Activated naive CD8-positive, alpha-beta T cell treated with anti-CD3 and anti-CD28 coated beads for 36 hours (primary cell): ENCODE measurements at regions not wholly inside any gene's neighbourhood (a gene's known extent, or its start where the extent isn't known, plus 50 kb on each side); places are given as distances from the start of the nearest gene placed in this dataset.

ENCODE experiments used
- DNase-seq: peaks from one replicate; pipeline ENCODE4 v3.0.0; 2021
- H3K27ac Mint-ChIP-seq: one replicate; pipeline ENCODE4 v1.8.0; 2022; ENCODE audit warnings: mild to moderate bottlenecking, moderate library complexity, mixed read lengths
- H3K27me3 Mint-ChIP-seq: one replicate; pipeline ENCODE4 v1.8.0; 2022; ENCODE audit warnings: mild to moderate bottlenecking, mixed read lengths
- H3K36me3 Mint-ChIP-seq: one replicate; pipeline ENCODE4 v1.8.0; 2021; ENCODE audit warnings: mild to moderate bottlenecking, mixed read lengths
- H3K4me1 Mint-ChIP-seq: one replicate; pipeline ENCODE4 v1.8.0; 2021; ENCODE audit warnings: mixed read lengths
- H3K4me3 Mint-ChIP-seq: one replicate; pipeline ENCODE4 v1.8.0; 2022; ENCODE audit warnings: mild to moderate bottlenecking, moderate library complexity, mixed read lengths
- H3K9me3 Mint-ChIP-seq: one replicate; pipeline ENCODE4 v1.8.0; 2022; ENCODE audit warnings: mixed read lengths

GRCh38 chr5:21164425-21164824 lies 1176.4 kb upstream of the CDH18 start:
- Mint-ChIP-seq H3K27me3 (no peaks in the 10 kb centered on the region), H3K9me3 (peaks cover 6% of the 10 kb centered on the region), H3K4me1 (no peaks in the 10 kb centered on the region), H3K4me3 (no peak overlapping the region), H3K27ac (no peak overlapping the region), H3K36me3 (no peaks in the 10 kb centered on the region)
- no peak for DNase-seq

GRCh38 chr5:21159510-21160059 lies 1171.6 kb upstream of the CDH18 start:
- Mint-ChIP-seq H3K4me1 (no peaks in the 10 kb centered on the region), H3K36me3 (no peaks in the 10 kb centered on the region), H3K4me3 (no peak overlapping the region), H3K27ac (no peak overlapping the region), H3K9me3 (peaks cover 7% of the 10 kb centered on the region), H3K27me3 (no peaks in the 10 kb centered on the region)
- no peak for DNase-seq

DNA sequence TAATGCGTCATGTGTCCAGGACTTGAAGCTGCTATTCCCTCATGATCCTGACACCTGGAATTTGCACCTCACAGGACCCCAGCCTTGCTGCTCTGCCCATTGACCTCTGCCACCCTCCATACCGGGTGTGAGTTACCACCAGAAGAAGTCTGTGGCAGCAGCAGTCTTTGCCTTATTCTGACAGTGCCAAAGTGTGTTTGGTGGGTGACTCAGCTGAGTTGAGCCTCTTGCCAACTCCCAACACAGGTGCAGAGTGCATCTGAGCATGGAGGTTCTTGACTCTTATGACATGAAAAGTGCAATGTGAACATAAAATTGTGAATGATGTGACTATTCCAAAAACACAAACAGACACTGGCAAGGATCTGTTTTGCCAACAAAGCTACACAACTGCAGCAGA lies 1166.5 kb upstream of the CDH18 start:
- no peak for DNase-seq
- H3K27me3 Mint-ChIP-seq = no peaks in the 10 kb centered on the region
- H3K36me3 Mint-ChIP-seq = no peaks in the 10 kb centered on the region
- no peak overlapping the region for H3K4me3 Mint-ChIP-seq
- H3K9me3 Mint-ChIP-seq = peaks cover 4% of the 10 kb centered on the region
- no peak overlapping the region for H3K27ac Mint-ChIP-seq
- H3K4me1 Mint-ChIP-seq = no peaks in the 10 kb centered on the region

- Mint-ChIP-seq H3K4me1 (no peaks in the 10 kb centered on the region), H3K27me3 (no peaks in the 10 kb centered on the region), H3K36me3 (no peaks in the 10 kb centered on the region), H3K4me3 (no peak overlapping the region), H3K9me3 (peaks cover 3% of the 10 kb centered on the region), H3K27ac (no peak overlapping the region)
- DNase-seq = no peak
These were observed 1164.6 kb upstream of the CDH18 start for GRCh38 chr5:21152611-21153010.

DNA sequence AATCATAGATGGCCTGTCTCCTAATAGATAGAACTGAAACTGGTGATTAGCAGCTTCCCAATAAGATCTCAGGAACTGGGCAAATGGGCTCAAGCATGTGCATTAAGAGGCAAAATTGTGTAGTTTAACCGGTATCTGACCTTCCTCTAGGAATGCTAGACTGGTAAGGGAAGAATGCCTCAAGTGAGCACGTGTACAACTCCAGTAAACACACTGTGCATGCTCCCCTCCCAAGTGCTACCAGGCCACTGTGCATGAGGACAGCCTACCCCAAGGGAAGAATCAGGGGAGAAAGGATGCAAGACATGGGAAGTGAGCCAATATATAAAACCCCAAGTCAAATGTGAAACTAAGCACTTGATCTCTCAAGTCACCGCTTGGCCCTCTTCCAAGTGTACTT lies 1157.4 kb upstream of the CDH18 start:
- no peak for DNase-seq
- H3K36me3 Mint-ChIP-seq = no peaks in the 10 kb centered on the region
- H3K27me3 Mint-ChIP-seq = no peaks in the 10 kb centered on the region
- H3K4me1 Mint-ChIP-seq = no peaks in the 10 kb centered on the region
- H3K27ac Mint-ChIP-seq = no peak overlapping the region
- peaks cover 6% of the 10 kb centered on the region for H3K9me3 Mint-ChIP-seq
- H3K4me3 Mint-ChIP-seq = no peak overlapping the region

- no peak for DNase-seq
- peaks cover 6% of the 10 kb centered on the region for H3K9me3 Mint-ChIP-seq
- H3K4me1 Mint-ChIP-seq = no peaks in the 10 kb centered on the region
- no peak overlapping the region for H3K27ac Mint-ChIP-seq
- no peaks in the 10 kb centered on the region for H3K27me3 Mint-ChIP-seq
- no peaks in the 10 kb centered on the region for H3K36me3 Mint-ChIP-seq
- H3K4me3 Mint-ChIP-seq = no peak overlapping the region
These were observed 1155.7 kb upstream of the CDH18 start for GRCh38 chr5:21143686-21144085.

DNA sequence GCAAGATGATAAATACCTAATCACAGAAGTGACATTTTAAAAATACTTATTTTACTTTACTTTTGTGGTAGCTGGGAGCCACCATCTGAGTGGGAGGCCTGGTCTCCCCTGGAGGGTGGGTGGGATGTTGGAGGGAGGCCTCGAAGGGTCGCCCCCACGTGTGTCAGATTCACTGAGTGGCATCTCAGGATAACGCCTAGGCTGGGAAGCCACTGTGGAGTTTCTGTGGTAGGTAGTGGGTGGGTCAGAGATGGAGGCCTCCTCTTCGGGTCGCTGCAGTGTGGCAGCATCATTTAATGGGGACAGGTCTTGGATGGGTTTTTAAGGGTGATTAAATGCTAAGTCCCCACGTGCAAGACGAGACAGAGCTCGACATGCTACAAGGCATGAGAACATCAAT lies 1154.8 kb upstream of the CDH18 start:
- Mint-ChIP-seq H3K4me3 (no peak overlapping the region), H3K36me3 (no peaks in the 10 kb centered on the region), H3K27ac (no peak overlapping the region), H3K27me3 (no peaks in the 10 kb centered on the region), H3K4me1 (no peaks in the 10 kb centered on the region), H3K9me3 (peaks cover 6% of the 10 kb centered on the region)
- DNase-seq = no peak

- no peaks in the 10 kb centered on the region for H3K4me1 Mint-ChIP-seq
- DNase-seq = no peak
- H3K27ac Mint-ChIP-seq = no peak overlapping the region
- H3K27me3 Mint-ChIP-seq = no peaks in the 10 kb centered on the region
- H3K36me3 Mint-ChIP-seq = no peaks in the 10 kb centered on the region
- H3K9me3 Mint-ChIP-seq = peaks cover 4% of the 10 kb centered on the region
- no peak overlapping the region for H3K4me3 Mint-ChIP-seq
These were observed 1153.0 kb upstream of the CDH18 start for GRCh38 chr5:21140987-21141386.

DNA sequence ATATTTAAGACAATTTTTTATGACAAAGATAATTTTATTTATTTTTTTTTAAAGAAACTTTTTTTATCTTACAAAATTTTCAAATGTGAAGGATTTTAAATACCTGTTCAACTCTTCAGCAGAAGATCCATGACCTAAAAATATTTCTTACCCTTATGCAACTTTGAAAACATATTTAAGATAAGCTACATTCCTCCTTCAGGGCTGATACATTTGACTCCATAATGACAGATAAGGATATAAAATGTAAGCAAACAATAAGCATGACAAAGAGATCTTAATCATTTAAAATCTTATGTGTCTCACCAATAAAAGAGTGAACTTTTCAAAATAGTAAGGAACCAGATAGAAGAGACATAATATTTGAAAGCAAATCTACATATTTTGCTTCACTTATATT lies 1138.2 kb upstream of the CDH18 start:
- Mint-ChIP-seq H3K9me3 (no peaks in the 10 kb centered on the region), H3K36me3 (no peaks in the 10 kb centered on the region), H3K4me3 (no peak overlapping the region), H3K27me3 (no peaks in the 10 kb centered on the region), H3K4me1 (no peaks in the 10 kb centered on the region), H3K27ac (no peak overlapping the region)
- no peak for DNase-seq

- Mint-ChIP-seq H3K4me1 (no peaks in the 10 kb centered on the region), H3K27me3 (no peaks in the 10 kb centered on the region), H3K4me3 (no peak overlapping the region), H3K36me3 (no peaks in the 10 kb centered on the region), H3K9me3 (no peaks in the 10 kb centered on the region), H3K27ac (no peak overlapping the region)
- no peak for DNase-seq
These were observed 1137.4 kb upstream of the CDH18 start for GRCh38 chr5:21125238-21125983.

DNA sequence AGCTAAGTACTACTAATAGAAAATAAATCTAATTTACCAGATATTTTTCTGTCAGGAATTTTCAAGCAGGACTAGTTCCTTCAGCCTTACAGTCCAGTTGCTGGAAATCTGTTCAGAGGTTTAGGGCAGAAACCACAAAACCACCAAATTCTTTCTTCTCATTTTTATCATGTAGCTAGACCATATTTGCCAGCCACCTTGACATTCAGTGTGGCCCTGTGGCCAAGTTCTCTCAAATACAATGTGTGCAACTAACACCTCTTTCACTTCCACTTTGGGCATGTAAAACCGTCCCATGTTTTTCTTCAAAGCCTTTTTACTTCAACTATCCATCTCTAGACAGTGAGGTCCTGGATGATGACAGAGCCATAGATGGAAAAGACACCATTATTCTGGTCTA lies 1133.2 kb upstream of the CDH18 start:
- Mint-ChIP-seq H3K27ac (no peak overlapping the region), H3K4me1 (no peaks in the 10 kb centered on the region), H3K4me3 (no peak overlapping the region), H3K9me3 (no peaks in the 10 kb centered on the region), H3K27me3 (no peaks in the 10 kb centered on the region), H3K36me3 (no peaks in the 10 kb centered on the region)
- DNase-seq = no peak

DNA sequence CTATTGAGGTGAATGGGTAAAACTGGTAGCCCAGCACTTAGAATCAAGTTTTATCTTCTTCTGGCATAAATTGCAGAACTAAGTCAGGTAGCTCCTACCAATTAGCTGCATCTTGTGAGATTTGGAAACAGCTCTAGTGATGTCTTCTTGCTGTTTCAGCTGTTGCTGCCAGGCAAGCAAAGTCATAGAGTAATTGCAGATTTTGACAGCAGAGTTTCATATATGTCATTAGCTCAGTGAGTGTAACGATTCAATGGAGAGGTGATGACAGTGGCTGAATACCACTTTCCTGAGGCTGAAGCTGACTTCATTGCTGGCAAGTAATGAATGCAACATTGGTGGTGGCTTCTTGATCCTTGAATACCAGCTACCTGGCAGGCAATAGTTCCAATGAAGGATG lies 1109.7 kb upstream of the CDH18 start:
- no peak overlapping the region for H3K4me3 Mint-ChIP-seq
- no peaks in the 10 kb centered on the region for H3K9me3 Mint-ChIP-seq
- DNase-seq = no peak
- H3K4me1 Mint-ChIP-seq = no peaks in the 10 kb centered on the region
- H3K27ac Mint-ChIP-seq = no peak overlapping the region
- no peaks in the 10 kb centered on the region for H3K36me3 Mint-ChIP-seq
- no peaks in the 10 kb centered on the region for H3K27me3 Mint-ChIP-seq

GRCh38 chr5:21094619-21095018 lies 1106.6 kb upstream of the CDH18 start:
- no peak for DNase-seq
- H3K4me3 Mint-ChIP-seq = no peak overlapping the region
- no peaks in the 10 kb centered on the region for H3K27me3 Mint-ChIP-seq
- no peak overlapping the region for H3K27ac Mint-ChIP-seq
- no peaks in the 10 kb centered on the region for H3K36me3 Mint-ChIP-seq
- H3K4me1 Mint-ChIP-seq = no peaks in the 10 kb centered on the region
- no peaks in the 10 kb centered on the region for H3K9me3 Mint-ChIP-seq

- Mint-ChIP-seq H3K36me3 (no peaks in the 10 kb centered on the region), H3K4me3 (no peak overlapping the region), H3K27me3 (no peaks in the 10 kb centered on the region), H3K4me1 (no peaks in the 10 kb centered on the region), H3K27ac (no peak overlapping the region), H3K9me3 (peaks cover under 1% of the 10 kb centered on the region)
- no peak for DNase-seq
These were observed 1099.8 kb upstream of the CDH18 start for GRCh38 chr5:21087766-21088165.

GRCh38 chr5:21085791-21086190 lies 1097.8 kb upstream of the CDH18 start:
- DNase-seq = no peak
- Mint-ChIP-seq H3K4me1 (no peaks in the 10 kb centered on the region), H3K27ac (no peak overlapping the region), H3K9me3 (peaks cover 1% of the 10 kb centered on the region), H3K4me3 (no peak overlapping the region), H3K36me3 (no peaks in the 10 kb centered on the region), H3K27me3 (no peaks in the 10 kb centered on the region)

DNA sequence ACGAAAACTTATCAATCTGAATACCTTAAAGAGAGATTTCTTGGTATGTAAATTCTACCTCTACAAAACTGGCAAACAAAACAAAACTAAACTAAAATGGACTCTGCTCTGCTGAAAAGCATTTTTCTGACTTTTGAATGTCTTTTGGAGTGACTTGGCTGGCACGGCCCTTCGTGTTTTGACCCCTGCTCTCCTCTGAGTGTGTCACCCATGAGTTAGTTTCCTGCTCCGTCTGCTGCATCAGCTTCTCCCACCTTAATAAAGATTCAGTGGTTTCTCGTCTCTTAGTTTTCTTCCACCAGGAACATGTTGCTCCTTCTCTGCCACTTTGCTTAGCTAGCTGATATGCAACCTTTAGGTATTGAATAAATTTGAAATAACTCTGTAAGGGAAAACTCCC lies 1084.0 kb upstream of the CDH18 start:
- H3K27ac Mint-ChIP-seq = no peak overlapping the region
- H3K27me3 Mint-ChIP-seq = no peaks in the 10 kb centered on the region

More for the DNA sequence above, 1084.0 kb upstream of the CDH18 start:
- Mint-ChIP-seq H3K9me3 (no peaks in the 10 kb centered on the region), H3K4me3 (no peak overlapping the region), H3K4me1 (no peaks in the 10 kb centered on the region), H3K36me3 (no peaks in the 10 kb centered on the region)
- DNase-seq = no peak
